HEK293T (cell line): ENCODE measurements at regions not wholly inside any gene's neighbourhood (a gene's known extent, or its start where the extent isn't known, plus 50 kb on each side); places are given as distances from the start of the nearest gene placed in this dataset.

Experiments used
- BHLHE40 ChIP-seq: fragments of 450-650 bp; IDR thresholded peaks from 2 replicates; pipeline ENCODE4 v1.6.1; 2016; ENCODE audit warnings: mild to moderate bottlenecking, moderate library complexity, borderline replicate concordance
- FOXA1 ChIP-seq: fragments of 450-650 bp; IDR thresholded peaks from 2 replicates; pipeline ENCODE4 v1.6.1; 2016; ENCODE audit warnings: mild to moderate bottlenecking
- FOXM1 ChIP-seq: fragments of 450-650 bp; IDR thresholded peaks from 2 replicates; pipeline ENCODE4 v1.6.1; 2017; ENCODE audit warnings: mild to moderate bottlenecking, borderline replicate concordance
- LEF1 ChIP-seq: fragments of 450-650 bp; IDR thresholded peaks from 2 replicates; pipeline ENCODE4 v1.6.1; 2017; ENCODE audit warnings: mild to moderate bottlenecking, borderline replicate concordance
- PKNOX1 ChIP-seq: fragments of 450-650 bp; IDR thresholded peaks from 2 replicates; pipeline ENCODE4 v1.6.1; 2016
- SP1 ChIP-seq: fragments of 450-650 bp; IDR thresholded peaks from 2 replicates; pipeline ENCODE4 v1.6.1; 2017

GRCh38 chr13:59537500-59537899, 626.2 kb downstream of the DIAPH3 start:
- TF ChIP-seq LEF1 (no peak), FOXA1 (no peak), BHLHE40 (no peak), PKNOX1 (no peak), FOXM1 (no peak), SP1 (no peak)
